Testis (tissue), 2 donors: ENCODE measurements at regions not wholly inside any gene's neighbourhood (a gene's known extent, or its start where the extent isn't known, plus 50 kb on each side); places are given as distances from the start of the nearest gene placed in this dataset.

ENCODE experiments used
- POLR2A ChIP-seq: fragments of 450-650 bp; IDR thresholded peaks from one replicate; pipeline ENCODE4 v1.6.1; 2017; ENCODE audit warnings: antibody characterized with exemption, mild to moderate bottlenecking, moderate library complexity
- TF ChIP-seq, protein P1 (sequence below), 3 experiments: fragments of 450-650 bp in 2 of 3; fragments of 200-600 bp in 1 of 3; sonication (generic) in 1 of 3; IDR thresholded peaks; one replicate each; pipeline ENCODE4 v1.5.1; 2016 to 2019; ENCODE audit warnings: antibody characterized with exemption in 3 of 3, mild to moderate bottlenecking in 2 of 3, moderate library complexity in 1 of 3

DNA sequence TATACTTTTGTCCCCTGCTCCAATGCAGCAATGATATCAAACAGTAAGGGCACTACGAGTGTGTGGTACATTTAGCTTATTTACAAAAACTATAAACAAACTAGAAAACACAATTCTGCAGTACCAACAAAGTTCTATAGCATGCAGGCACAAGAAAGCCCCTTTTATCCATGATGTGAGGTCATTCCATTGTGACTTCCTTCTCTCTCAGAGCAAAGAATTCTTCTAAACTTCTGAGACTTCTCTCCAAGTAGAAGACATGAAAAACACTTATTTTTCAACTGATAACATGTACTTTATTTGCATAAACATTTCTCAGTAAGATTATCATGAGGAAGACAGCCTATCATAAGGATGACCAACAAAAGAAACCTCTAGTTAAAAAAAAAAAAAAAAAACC is 569.8 kb downstream of the TLE1 start:
- TF ChIP-seq, protein P1, sequence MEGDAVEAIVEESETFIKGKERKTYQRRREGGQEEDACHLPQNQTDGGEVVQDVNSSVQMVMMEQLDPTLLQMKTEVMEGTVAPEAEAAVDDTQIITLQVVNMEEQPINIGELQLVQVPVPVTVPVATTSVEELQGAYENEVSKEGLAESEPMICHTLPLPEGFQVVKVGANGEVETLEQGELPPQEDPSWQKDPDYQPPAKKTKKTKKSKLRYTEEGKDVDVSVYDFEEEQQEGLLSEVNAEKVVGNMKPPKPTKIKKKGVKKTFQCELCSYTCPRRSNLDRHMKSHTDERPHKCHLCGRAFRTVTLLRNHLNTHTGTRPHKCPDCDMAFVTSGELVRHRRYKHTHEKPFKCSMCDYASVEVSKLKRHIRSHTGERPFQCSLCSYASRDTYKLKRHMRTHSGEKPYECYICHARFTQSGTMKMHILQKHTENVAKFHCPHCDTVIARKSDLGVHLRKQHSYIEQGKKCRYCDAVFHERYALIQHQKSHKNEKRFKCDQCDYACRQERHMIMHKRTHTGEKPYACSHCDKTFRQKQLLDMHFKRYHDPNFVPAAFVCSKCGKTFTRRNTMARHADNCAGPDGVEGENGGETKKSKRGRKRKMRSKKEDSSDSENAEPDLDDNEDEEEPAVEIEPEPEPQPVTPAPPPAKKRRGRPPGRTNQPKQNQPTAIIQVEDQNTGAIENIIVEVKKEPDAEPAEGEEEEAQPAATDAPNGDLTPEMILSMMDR (IDR thresholded peaks at IDR 0.05), result no peak
- TF ChIP-seq POLR2A, result no peak
